Fibroblast of mammary gland (primary cell): ENCODE measurements at regions not wholly inside any gene's neighbourhood (a gene's known extent, or its start where the extent isn't known, plus 50 kb on each side); places are given as distances from the start of the nearest gene placed in this dataset.
A peak's percentile ranks its signal among the peaks of the same experiment; 100 is the strongest.

Source experiments
- DNase-seq: peaks from one replicate; pipeline ENCODE4 v3.0.0-alpha.2; 2010; ENCODE audit warnings: low read depth
- H3K4me3 ChIP-seq: 2 replicates; pipeline ENCODE4 v1.5.1; 2011; ENCODE audit warnings: low read depth, mild to moderate bottlenecking, low read length, moderate library complexity; ENCODE audit not compliant: control insufficient read depth
- CTCF ChIP-seq: conservative IDR thresholded peaks from 2 replicates; pipeline ENCODE4 v1.5.1; 2011; ENCODE audit warnings: low read depth, low read length, inconsistent platforms; ENCODE audit not compliant: control insufficient read depth, insufficient read depth

DNA sequence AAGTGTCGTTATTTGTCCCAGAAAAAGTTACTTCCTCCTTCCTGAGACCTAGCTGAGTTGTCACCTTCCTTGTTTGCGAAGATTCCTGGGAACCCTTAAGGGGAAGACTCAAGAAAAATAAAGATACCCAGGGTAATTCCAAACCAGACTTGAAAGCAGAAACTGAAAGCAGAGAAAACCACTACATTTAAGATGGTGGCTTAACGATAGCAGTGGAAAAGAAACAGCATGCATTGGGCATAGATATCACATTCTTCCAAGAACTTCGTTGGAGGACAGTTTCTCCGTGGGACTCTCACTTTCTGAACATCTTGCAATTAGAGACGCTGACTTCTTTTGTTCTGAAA is 89.1 kb downstream of the FAM76B start:
- H3K4me3 ChIP-seq: no peak overlapping the region
- no peak for TF ChIP-seq CTCF
- DNase-seq: no peak

- DNase-seq: peak; percentile 61
- TF ChIP-seq CTCF: no peak
- H3K4me3 ChIP-seq: no peak overlapping the region
Observed at GRCh38 chr11:95699631-95700470, 89.7 kb downstream of the FAM76B start.

DNA sequence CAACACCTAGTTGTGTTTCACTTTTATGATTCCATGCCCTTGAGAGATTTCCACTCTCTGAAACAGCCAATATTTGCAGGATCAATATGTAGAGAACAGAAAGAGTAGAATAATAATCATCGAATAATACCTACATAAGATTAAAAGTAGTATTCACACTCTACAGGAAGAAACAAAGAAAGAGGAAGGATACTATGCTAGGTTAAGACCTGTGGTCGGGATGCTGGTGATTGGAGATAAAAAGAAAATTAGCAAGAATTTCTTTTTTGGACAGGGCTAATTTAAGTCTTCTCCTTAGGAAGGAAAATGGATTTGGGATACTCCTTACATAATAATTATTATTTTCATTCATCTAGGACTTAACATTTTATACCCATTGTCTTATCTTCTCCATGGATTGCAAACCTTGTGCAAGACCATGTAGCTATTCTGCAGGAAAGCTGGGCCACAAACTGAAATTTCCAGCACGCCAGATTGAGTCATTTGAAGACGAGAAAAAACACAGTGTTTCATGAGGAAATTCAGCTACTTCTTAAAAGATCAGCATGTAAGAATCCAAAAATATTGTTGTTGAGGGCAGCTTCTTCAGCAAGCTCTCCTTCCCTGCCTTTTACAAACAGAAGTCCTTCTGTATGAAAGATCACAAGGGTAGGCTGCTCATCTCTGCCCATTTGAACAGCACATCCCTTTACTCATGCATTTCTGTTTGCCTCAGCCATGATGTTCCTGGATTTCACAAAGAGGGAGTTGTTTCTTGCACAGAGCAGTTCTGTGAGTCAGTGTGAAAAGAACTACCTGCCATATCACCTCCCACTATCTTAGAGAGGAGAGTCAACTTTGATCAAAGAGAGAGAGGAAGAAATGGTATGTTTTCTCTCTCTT is 90.7 kb downstream of the FAM76B start:
- peak; percentile 60 for DNase-seq
- H3K4me3 ChIP-seq: no peak overlapping the region
- TF ChIP-seq CTCF: no peak

DNA sequence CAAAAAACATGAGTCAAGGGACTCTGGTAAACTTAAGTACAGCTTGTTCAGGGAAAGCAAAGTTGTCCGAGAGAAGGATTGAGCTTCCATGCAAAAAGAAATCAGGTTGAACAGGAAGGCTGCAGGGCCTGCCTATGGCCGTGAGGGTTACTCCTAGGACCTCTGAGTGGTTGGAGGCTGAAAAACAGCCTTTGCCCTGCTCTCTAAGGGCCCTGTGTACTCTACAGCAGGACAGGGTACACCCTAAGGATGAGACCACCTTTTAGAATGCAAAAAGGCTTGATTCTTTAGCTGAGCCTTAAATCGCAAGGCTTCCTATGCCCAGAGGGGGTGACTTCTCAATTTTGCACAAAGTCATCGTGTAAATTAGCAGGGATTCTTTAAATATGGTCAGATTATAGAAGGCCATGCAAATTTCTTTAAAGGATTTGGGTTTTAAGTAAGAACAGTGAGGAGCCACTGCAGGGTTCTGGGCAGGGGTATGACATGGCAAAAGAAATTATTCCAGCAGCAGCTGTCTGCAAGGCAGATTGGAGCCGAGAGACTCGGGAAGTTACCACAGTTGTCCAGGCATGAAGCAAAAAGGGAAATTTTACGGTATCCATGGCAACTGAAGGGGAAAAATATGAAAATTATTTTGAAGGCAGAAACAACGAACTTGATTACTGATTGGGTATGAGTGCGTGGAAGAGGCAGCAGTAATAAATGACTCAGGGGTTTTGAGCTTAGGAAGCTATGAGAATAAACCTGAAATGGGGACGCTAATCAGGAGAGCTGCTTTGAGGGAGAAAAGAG is 91.8 kb downstream of the FAM76B start:
- DNase-seq: no peak
- no peak for TF ChIP-seq CTCF
- H3K4me3 ChIP-seq: no peak overlapping the region

GRCh38 chr11:95695181-95695580 is 94.4 kb downstream of the FAM76B start:
- no peak for DNase-seq
- TF ChIP-seq CTCF: no peak
- H3K4me3 ChIP-seq: no peak overlapping the region

DNA sequence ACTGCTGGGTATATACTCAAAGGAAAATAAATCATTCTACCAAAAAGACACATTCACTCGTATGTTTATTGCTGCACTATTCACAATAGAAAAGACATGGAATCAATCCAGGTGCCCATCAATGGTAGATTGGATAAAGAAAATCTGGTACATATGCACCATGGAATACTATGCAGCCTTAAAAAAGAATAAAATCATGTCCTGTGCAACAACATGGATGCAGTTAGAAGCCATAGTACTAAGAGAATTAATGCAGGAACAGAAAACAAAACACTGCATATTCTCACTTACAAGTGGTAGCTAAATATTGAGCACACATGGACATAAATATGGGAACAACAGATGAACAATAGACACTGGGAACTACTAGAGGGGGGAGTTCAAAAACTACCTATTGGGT is 96.3 kb downstream of the FAM76B start:
- DNase-seq: no peak
- no peak for TF ChIP-seq CTCF

More for the DNA sequence above, 96.3 kb downstream of the FAM76B start:
- H3K4me3 ChIP-seq: no peak overlapping the region
